ENCODE measurements at regions not wholly inside any gene's neighbourhood (a gene's known extent, or its start where the extent isn't known, plus 50 kb on each side); places are given as distances from the start of the nearest gene placed in this dataset.
"Not testable (repeated sequence)": the region's sequence is repeated elsewhere in the genome, so short reads cannot be mapped to it uniquely, and the experiment has no call there.

DNA sequence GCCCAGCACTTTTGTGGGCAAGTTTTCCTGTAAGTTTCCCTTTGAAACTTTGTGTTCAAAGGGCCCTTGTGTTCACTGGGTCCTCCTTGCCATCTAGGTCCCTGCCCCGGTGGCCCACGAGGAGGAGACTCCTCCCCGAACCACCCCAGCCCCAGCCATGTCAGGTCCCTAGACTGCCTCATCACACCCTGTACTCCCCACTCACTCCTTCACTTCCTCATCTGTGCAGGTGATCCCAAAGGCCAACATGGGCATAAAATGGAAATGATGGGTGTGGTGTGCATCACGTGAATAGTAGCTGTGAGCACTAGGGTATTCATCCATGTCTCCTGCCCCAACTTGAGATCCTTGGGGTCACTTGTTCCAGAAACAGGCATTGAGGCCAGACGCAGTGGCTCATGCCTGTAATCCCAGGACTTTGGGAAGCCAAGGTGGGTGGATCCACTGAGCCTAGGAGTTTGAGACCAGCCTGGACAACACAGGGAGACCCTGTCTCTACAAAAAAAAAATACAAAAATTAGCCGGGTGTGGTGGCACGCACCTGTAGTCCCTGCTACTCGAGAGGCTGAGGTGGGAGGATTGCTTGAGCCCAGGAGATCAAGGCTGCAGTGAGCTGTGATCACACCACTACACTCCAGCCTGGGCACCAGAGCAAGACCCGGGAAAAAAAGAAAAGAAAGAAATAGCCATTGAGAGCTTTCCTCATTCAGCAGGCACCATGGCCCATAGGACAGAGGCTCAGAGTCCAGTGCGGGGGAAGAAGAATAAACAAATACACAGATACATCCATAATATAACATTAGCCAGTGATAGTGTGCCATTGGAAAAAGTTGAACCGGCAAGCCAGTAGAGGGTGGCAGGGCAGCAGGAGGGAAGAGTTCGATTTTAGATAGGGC, 74.5 kb downstream of the KATNIP start:
- H3K27ac ChIP-seq: peak overlapping the region in 3 of 4 donors; percentile 39 to 68 (median 54)
- no peaks in the 10 kb centered on the region for H3K27me3 ChIP-seq
- WGBS, 2 donors: 88 to 90% methylated on average over 12 of the region's 12 CpGs
- H3K4me1 ChIP-seq: peaks cover 7 to 17% (median 8%) of the 10 kb centered on the region in 3 donors
- no peaks in the 10 kb centered on the region for H3K36me3 ChIP-seq
- no peak for DNase-seq
- intact Hi-C loops (cut with DNase I): no loop called here
- no peak overlapping the region for H3K4me3 ChIP-seq
- TF ChIP-seq, protein P1, sequence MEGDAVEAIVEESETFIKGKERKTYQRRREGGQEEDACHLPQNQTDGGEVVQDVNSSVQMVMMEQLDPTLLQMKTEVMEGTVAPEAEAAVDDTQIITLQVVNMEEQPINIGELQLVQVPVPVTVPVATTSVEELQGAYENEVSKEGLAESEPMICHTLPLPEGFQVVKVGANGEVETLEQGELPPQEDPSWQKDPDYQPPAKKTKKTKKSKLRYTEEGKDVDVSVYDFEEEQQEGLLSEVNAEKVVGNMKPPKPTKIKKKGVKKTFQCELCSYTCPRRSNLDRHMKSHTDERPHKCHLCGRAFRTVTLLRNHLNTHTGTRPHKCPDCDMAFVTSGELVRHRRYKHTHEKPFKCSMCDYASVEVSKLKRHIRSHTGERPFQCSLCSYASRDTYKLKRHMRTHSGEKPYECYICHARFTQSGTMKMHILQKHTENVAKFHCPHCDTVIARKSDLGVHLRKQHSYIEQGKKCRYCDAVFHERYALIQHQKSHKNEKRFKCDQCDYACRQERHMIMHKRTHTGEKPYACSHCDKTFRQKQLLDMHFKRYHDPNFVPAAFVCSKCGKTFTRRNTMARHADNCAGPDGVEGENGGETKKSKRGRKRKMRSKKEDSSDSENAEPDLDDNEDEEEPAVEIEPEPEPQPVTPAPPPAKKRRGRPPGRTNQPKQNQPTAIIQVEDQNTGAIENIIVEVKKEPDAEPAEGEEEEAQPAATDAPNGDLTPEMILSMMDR (IDR thresholded peaks at IDR 0.05): no peak
- FAIRE-seq: no peak
- H3K9me3 ChIP-seq: no peaks in the 10 kb centered on the region
- ATAC-seq: no peak

DNA sequence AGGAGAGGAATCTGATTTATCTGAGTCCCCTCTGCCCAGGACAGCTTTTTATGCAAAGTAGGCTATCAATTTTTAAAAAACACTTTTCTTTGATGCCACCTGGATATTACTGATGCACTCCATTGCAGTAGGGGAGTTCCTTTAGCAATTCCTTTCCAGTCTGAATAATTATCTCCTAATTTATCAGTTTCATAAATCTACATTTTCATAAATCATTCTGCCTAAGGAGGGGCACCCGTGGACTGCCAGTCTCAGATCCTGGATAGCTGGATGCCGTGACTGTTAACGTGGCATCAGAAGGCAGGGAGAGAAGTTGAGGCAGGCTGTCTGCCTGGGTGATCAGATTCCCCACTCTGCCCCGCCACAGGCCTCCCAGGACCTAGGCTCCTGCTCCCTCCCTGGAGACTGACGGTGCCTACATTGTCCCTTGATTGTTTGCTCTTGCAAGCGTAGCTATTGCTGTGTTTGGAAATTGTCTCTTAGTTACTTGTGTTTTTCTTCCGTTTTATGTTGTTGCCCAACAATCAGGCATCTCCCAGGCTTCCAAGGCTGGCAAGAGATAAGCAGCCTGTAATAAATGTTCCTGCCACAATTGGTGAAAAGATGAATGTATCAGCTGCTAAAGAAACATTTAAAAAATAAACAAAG, 75.2 kb downstream of the KATNIP start:
- WGBS, 2 donors: 39 to 40% methylated on average over 7 of the region's 7 CpGs
- peaks cover 7 to 17% (median 8%) of the 10 kb centered on the region in 3 donors for H3K4me1 ChIP-seq
- ATAC-seq: peak; percentile 80 to 85 (median 84)
- H3K4me3 ChIP-seq: no peak overlapping the region
- DNase-seq: peak in 2 of 6 donors; percentile 21 to 40
- H3K9me3 ChIP-seq: no peaks in the 10 kb centered on the region
- intact Hi-C loops (cut with DNase I): no loop called here
- H3K36me3 ChIP-seq: no peaks in the 10 kb centered on the region
- H3K27me3 ChIP-seq: no peaks in the 10 kb centered on the region
- H3K27ac ChIP-seq: peak overlapping the region in 3 of 4 donors; percentile 39 to 68 (median 54)
- FAIRE-seq: no peak
- TF ChIP-seq, protein P1 (IDR thresholded peaks at IDR 0.05): no peak

DNA sequence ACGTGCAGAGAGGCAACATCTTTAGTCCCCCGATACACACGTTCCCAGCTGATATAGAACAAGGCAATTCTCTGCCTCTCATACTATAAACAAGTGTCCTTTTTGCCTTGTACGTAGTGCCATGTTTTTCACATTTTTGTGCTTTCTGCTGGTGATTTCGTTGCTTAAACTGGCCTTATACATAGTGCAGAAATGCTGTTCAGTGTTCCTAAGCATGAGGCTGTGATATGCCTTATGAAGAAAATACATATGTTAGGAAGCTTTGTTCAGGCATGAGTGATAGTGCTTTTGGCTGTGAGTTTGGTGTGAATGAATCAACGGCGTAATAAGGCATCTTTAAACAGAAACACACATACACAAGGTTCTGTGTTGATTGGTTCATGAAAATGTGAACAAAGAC, 77.2 kb downstream of the KATNIP start:
- WGBS, 2 donors: 94 to 98% methylated on average over 7 of the region's 7 CpGs
- Histone ChIP-seq H3K4me1 (peaks cover 7 to 17% (median 8%) of the 10 kb centered on the region in 3 donors), H3K27me3 (no peaks in the 10 kb centered on the region), H3K27ac (no peak overlapping the region), H3K9me3 (no peaks in the 10 kb centered on the region), H3K4me3 (no peak overlapping the region), H3K36me3 (peaks cover 0 to 8% (median 0%) of the 10 kb centered on the region in 3 donors)
- FAIRE-seq: no peak
- ATAC-seq: no peak
- DNase-seq: no peak
- intact Hi-C loops (cut with DNase I): no loop called here
- TF ChIP-seq, protein P1 (IDR thresholded peaks at IDR 0.05): no peak

DNA sequence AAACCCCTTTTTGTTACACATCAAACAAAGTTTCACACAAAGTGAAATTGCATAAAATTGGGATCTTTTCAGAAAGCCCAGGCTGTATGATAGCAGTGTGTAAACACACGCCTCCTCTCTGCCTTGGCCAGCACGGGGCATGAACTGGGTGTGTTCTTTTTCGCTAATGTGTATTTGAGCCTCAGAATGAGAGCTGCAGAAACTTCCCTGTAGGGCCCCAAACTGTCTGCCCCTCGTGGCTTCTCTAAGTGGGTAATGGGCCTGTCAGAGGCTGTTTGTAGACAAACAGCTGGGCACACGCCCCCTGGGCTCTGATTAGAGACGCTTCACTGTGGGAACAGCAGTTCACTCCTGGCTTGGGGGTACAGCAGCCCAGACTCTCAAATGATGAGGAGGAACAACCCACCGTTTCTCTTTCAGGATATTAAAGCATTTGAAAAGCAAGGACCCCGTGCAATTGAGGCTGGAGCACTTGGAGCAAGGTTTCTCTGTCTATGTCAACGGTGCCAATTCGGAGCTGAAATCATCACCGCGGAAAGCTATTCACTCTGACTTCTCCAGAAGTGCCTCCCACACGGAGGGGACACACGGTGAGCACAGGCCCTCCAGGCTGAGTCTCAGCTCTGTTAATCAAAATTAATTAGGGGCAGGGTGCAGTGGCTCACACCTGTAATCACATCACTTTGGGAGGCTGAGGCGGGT, 78.4 kb downstream of the KATNIP start:
- Histone ChIP-seq H3K27me3 (no peaks in the 10 kb centered on the region), H3K4me3 (no peak overlapping the region), H3K4me1 (peaks cover 7 to 17% (median 8%) of the 10 kb centered on the region in 3 donors), H3K36me3 (peaks cover 0 to 11% (median 0%) of the 10 kb centered on the region in 3 donors), H3K9me3 (no peaks in the 10 kb centered on the region), H3K27ac (no peak overlapping the region)
- 81 to 85% methylated on average over 15 of the region's 15 CpGs for WGBS, 2 donors
- DNase-seq (no peak), ATAC-seq (no peak), FAIRE-seq (no peak)
- intact Hi-C loops (cut with DNase I): no loop called here
- TF ChIP-seq, protein P1 (IDR thresholded peaks at IDR 0.05): no peak

DNA sequence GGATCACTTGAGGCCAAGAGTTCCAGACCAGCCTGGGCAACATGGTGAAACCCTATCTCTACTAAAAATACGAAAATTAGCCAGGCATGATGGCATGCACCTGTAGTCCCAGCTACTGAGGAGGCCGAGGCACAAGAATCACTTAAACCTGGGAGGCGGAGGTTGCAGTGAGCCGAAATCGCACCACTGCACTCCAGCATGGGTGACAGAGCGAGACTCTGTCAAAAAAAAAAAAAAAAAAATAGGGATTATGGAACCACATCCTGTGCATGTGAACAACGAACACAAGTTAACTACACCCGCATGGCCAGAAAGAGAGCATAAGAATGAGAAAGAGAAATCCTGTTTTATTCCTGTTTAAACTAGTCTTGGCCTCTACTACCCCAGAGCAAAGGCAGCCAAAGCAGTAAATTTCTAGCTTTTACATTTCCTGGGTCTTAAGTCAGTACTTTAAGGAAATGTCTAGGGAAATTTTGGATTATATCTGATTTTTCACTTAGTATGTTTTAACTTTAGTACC, 79.1 kb downstream of the KATNIP start:
- peaks cover 0 to 11% (median 0%) of the 10 kb centered on the region in 3 donors for H3K36me3 ChIP-seq
- H3K27ac ChIP-seq; intact Hi-C loops (cut with DNase I); ATAC-seq; DNase-seq; H3K27me3 ChIP-seq; FAIRE-seq; H3K9me3 ChIP-seq; H3K4me3 ChIP-seq: not testable (repeated sequence)
- peaks cover 7 to 17% (median 8%) of the 10 kb centered on the region in 3 donors for H3K4me1 ChIP-seq
- WGBS, 2 donors: 95 to 98% methylated on average over 8 of the region's 8 CpGs
